ENCODE measurements at regions not wholly inside any gene's neighbourhood (a gene's known extent, or its start where the extent isn't known, plus 50 kb on each side); places are given as distances from the start of the nearest gene placed in this dataset.

- TF ChIP-seq, protein P1, sequence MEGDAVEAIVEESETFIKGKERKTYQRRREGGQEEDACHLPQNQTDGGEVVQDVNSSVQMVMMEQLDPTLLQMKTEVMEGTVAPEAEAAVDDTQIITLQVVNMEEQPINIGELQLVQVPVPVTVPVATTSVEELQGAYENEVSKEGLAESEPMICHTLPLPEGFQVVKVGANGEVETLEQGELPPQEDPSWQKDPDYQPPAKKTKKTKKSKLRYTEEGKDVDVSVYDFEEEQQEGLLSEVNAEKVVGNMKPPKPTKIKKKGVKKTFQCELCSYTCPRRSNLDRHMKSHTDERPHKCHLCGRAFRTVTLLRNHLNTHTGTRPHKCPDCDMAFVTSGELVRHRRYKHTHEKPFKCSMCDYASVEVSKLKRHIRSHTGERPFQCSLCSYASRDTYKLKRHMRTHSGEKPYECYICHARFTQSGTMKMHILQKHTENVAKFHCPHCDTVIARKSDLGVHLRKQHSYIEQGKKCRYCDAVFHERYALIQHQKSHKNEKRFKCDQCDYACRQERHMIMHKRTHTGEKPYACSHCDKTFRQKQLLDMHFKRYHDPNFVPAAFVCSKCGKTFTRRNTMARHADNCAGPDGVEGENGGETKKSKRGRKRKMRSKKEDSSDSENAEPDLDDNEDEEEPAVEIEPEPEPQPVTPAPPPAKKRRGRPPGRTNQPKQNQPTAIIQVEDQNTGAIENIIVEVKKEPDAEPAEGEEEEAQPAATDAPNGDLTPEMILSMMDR (conservative IDR thresholded peaks at IDR 0.05 in 1 of 2, IDR thresholded peaks at IDR 0.05 in 1 of 2; ENCODE audit: extremely low read depth in 1 of 2, insufficient read depth in 1 of 2, low read depth in 1 of 2, low read length in 2 of 2) = no peak
- no peak for TF ChIP-seq EZH2 (IDR thresholded peaks at IDR 0.05; ENCODE audit: borderline replicate concordance, low read length)
These were observed 239.9 kb upstream of the TBC1D5 start for GRCh38 chr3:17982211-17982880.
